Panc1 (cell line): ENCODE measurements at regions not wholly inside any gene's neighbourhood (a gene's known extent, or its start where the extent isn't known, plus 50 kb on each side); places are given as distances from the start of the nearest gene placed in this dataset.

Experiments used
- ATAC-seq: fragments of 200-7000 bp; cut with Tn5 transposase; 2 replicates; pipeline ENCODE4 v1.9.1; 2020; ENCODE audit warnings: mild to moderate bottlenecking, moderate library complexity
- BruUV-seq: library from RNA; stranded (reverse); fragments of 400-500 nt; replicated peaks from 2 replicates; lab custom pipeline; 2021; lab: Mats Ljungman, UMichigan
- CTCF ChIA-PET: fragments of 300-600 bp; sonication (Branson Sonifier 250); formaldehyde crosslinking; loops from one replicate; lab custom pipeline; 2022; ENCODE audit warnings: antibody characterized with exemption; lab: Charles Lee
- POLR2A ChIA-PET: fragments of 300-600 bp; sonication (Branson Sonifier 250); formaldehyde crosslinking; loops from one replicate; lab custom pipeline; 2022; ENCODE audit warnings: antibody characterized with exemption; lab: Charles Lee
- DNase-seq: peaks from one replicate; pipeline ENCODE4 v3.0.0-alpha.2; 2010; ENCODE audit warnings: low read depth, low spot score
- H3K27ac ChIP-seq: 2 replicates; pipeline ENCODE4 v1.5.1; 2011; ENCODE audit warnings: mild to moderate bottlenecking, low read length, inconsistent platforms
- H3K27me3 ChIP-seq: fragments of 200-500 bp; sonication (Bioruptor generic); 2 replicates; pipeline ENCODE4 v1.6.0; 2014; ENCODE audit warnings: low read length, inconsistent platforms; ENCODE audit not compliant: control insufficient read depth, insufficient read depth
- H3K36me3 ChIP-seq: fragments of 200-500 bp; sonication (Bioruptor generic); 2 replicates; pipeline ENCODE4 v1.5.1; 2014; ENCODE audit warnings: inconsistent platforms, mild to moderate bottlenecking, low read length, moderate library complexity; ENCODE audit not compliant: control insufficient read depth, insufficient read depth
- H3K4me1 ChIP-seq: 2 replicates; pipeline ENCODE4 v1.5.1; 2011; ENCODE audit warnings: inconsistent platforms, mild to moderate bottlenecking, low read length, moderate library complexity; ENCODE audit not compliant: control insufficient read depth, insufficient read depth
- H3K4me3 ChIP-seq, 2 experiments: 2 replicates each; pipeline ENCODE4 v1.5.1; 2011 to 2012; ENCODE audit warnings: low read depth in 2 of 2, low read length in 2 of 2, mild to moderate bottlenecking in 2 of 2, inconsistent platforms in 1 of 2, moderate library complexity in 1 of 2
- H3K9me3 ChIP-seq: fragments of 200-500 bp; sonication (Bioruptor generic); 2 replicates; pipeline ENCODE4 v1.5.1; 2014; ENCODE audit warnings: low read depth, mild to moderate bottlenecking, inconsistent platforms, low read length, moderate library complexity; ENCODE audit not compliant: control insufficient read depth, insufficient read depth
- CTCF ChIP-seq: fragments of 450-650 bp; IDR thresholded peaks from 2 replicates; pipeline ENCODE4 v1.5.1; 2017; ENCODE audit warnings: mild to moderate bottlenecking
- POLR2AphosphoS5 ChIP-seq: IDR thresholded peaks from 2 replicates; pipeline ENCODE4 v1.6.1; 2012; ENCODE audit warnings: mild to moderate bottlenecking, low read depth, low read length, moderate library complexity
- SIN3A ChIP-seq: IDR thresholded peaks from 2 replicates; pipeline ENCODE4 v1.6.1; 2012; ENCODE audit warnings: low read depth, mild to moderate bottlenecking, low read length, moderate library complexity, borderline replicate concordance; ENCODE audit not compliant: insufficient read depth
- TCF7L2 ChIP-seq: IDR thresholded peaks from 2 replicates; pipeline ENCODE4 v1.6.1; 2011; ENCODE audit warnings: mild to moderate bottlenecking, low read depth, low read length, inconsistent platforms
- in situ Hi-C: cut with HindIII; loops from 2 replicates; pipeline ENCODE4 v1.10.0; 2016; ENCODE audit warnings: low sequenced_read_pairs, low pct_unique_long_range_greater_than_20kb
- intact Hi-C: fragments of 100-400 bp; cut with micrococcal nuclease; formaldehyde crosslinking; loops from one replicate; pipeline ENCODE4 v1.10.0; 2022; ENCODE audit not compliant: unreplicated experiment
- TF ChIP-seq, protein P1 (sequence below), 2 experiments: IDR thresholded peaks; 2 replicates each; pipeline ENCODE4 v1.6.1; 2011 to 2012; ENCODE audit warnings: low read depth in 2 of 2, control low read depth in 1 of 2, low read length in 1 of 2, mild to moderate bottlenecking in 1 of 2, moderate library complexity in 1 of 2; ENCODE audit not compliant: insufficient read depth in 1 of 2

- ATAC-seq = no peak
- DNase-seq = no peak
- Histone ChIP-seq H3K27ac (no peak overlapping the region), H3K27me3 (no peaks in the 10 kb centered on the region), H3K4me1 (no peaks in the 10 kb centered on the region), H3K9me3 (no peaks in the 10 kb centered on the region), H3K4me3 (no peak overlapping the region), H3K36me3 (no peaks in the 10 kb centered on the region)
- TF ChIP-seq POLR2AphosphoS5 (no peak), CTCF (no peak), TCF7L2 (no peak), SIN3A (no peak)
- TF ChIP-seq, protein P1, sequence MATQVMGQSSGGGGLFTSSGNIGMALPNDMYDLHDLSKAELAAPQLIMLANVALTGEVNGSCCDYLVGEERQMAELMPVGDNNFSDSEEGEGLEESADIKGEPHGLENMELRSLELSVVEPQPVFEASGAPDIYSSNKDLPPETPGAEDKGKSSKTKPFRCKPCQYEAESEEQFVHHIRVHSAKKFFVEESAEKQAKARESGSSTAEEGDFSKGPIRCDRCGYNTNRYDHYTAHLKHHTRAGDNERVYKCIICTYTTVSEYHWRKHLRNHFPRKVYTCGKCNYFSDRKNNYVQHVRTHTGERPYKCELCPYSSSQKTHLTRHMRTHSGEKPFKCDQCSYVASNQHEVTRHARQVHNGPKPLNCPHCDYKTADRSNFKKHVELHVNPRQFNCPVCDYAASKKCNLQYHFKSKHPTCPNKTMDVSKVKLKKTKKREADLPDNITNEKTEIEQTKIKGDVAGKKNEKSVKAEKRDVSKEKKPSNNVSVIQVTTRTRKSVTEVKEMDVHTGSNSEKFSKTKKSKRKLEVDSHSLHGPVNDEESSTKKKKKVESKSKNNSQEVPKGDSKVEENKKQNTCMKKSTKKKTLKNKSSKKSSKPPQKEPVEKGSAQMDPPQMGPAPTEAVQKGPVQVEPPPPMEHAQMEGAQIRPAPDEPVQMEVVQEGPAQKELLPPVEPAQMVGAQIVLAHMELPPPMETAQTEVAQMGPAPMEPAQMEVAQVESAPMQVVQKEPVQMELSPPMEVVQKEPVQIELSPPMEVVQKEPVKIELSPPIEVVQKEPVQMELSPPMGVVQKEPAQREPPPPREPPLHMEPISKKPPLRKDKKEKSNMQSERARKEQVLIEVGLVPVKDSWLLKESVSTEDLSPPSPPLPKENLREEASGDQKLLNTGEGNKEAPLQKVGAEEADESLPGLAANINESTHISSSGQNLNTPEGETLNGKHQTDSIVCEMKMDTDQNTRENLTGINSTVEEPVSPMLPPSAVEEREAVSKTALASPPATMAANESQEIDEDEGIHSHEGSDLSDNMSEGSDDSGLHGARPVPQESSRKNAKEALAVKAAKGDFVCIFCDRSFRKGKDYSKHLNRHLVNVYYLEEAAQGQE (IDR thresholded peaks at IDR 0.05; ENCODE audit: insufficient read depth in 1 of 2, low read depth in 2 of 2, low read length in 1 of 2) = no peak
- in situ Hi-C loops = no loop called here
- POLR2A ChIA-PET = no interaction called here
- intact Hi-C loops = no loop called here
- no TSS peak for BruUV-seq
- CTCF ChIA-PET = no interaction called here
Observed at GRCh38 chr13:99131410-99131809, 69.2 kb upstream of the UBAC2 start.

DNA sequence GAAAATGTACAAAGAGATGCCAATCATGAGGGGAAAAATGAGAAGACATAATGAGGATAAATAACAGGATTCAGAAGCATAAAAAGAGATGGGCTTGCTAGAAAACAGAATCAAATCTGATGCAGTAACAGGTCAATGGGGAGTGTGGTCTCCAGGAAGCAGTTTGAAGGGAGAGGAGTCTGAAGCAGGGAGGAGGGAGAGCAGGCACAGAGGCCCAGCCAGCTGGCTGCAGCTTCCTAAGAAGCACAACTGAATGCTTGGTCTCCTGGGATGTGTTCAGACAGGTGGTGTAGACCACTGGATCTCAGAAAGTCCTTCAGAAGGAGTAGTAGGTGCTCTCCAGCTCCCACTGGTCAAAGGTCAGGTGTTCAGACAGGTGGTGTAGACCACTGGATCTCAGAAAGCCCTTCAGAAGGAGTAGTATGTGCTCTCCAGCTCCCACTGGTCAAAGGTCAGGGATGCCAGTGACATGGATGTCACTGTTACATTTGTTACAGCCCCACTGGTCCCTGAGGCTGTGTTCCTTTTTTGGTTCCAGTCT lies 68.3 kb upstream of the UBAC2 start:
- Histone ChIP-seq H3K4me3 (no peak overlapping the region), H3K27ac (no peak overlapping the region), H3K36me3 (no peaks in the 10 kb centered on the region), H3K9me3 (no peaks in the 10 kb centered on the region), H3K27me3 (no peaks in the 10 kb centered on the region), H3K4me1 (no peaks in the 10 kb centered on the region)
- ChIA-PET CTCF (interaction anchor here (0.6 kb wide), 1 partner anchor 54 kb away, joined by 3 read pairs; no protein-coding TSS in a partner anchor), POLR2A (no interaction called here)
- ATAC-seq (no peak), DNase-seq (no peak)
- TF ChIP-seq SIN3A = no peak
- no peak for TF ChIP-seq POLR2AphosphoS5
- no peak for TF ChIP-seq CTCF
- no peak for TF ChIP-seq TCF7L2
- TF ChIP-seq, protein P1 (IDR thresholded peaks at IDR 0.05; ENCODE audit: insufficient read depth in 1 of 2, low read depth in 2 of 2, low read length in 1 of 2) = no peak
- BruUV-seq = no TSS peak
- intact Hi-C loops (no loop called here), in situ Hi-C loops (no loop called here)
